ENCODE measurements at regions not wholly inside any gene's neighbourhood (a gene's known extent, or its start where the extent isn't known, plus 50 kb on each side); places are given as distances from the start of the nearest gene placed in this dataset.

DNA sequence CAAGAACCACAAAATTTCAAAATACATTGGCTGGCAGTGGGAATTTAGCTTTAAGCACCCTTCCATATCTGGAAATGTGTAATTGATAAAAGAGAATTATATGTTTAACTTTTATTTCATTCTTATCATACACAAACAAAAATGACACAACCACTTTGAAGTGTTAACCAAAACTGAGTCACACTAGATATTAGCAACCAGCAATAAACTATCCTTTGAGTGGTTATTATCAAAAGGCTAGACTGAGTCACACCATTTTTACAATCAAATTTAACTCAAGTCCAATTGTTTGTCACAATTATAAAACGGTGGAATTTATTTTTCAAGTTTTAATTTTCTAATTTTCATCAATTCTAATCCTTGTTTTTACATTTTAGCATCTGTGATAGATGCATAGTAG is 121.7 kb downstream of the LIG4 start:
- Histone ChIP-seq H3K9me3 (ENCODE audit: insufficient read depth, low read length) (no peaks in the 10 kb centered on the region), H3K9me2 (replicated peaks; ENCODE audit: insufficient read depth, low read length) (no peaks in the 10 kb centered on the region), H3F3A (ENCODE audit: insufficient read depth) (no peaks in the 10 kb centered on the region), H3K27me3 (ENCODE audit: low read length) (no peaks in the 10 kb centered on the region), H4K20me1 (ENCODE audit: low read depth, low read length) (no peaks in the 10 kb centered on the region), H3K9ac (ENCODE audit: low read length) (no peak overlapping the region), H3K4me2 (ENCODE audit: low read depth, low read length, poor library complexity, severe bottlenecking) (no peak overlapping the region), H3K4me3 (ENCODE audit: insufficient read depth, low read length, poor library complexity, severe bottlenecking) (no peak overlapping the region), H3K27ac (ENCODE audit: low read depth, low read length) (no peak overlapping the region), H3K79me2 (ENCODE audit: insufficient read depth, low read length) (no peaks in the 10 kb centered on the region), H3K36me3 (ENCODE audit: low read length) (no peaks in the 10 kb centered on the region), H2AFZ (ENCODE audit: low read depth, low read length, severe bottlenecking) (no peak overlapping the region)
- TF ChIP-seq EZH2phosphoT487 (conservative IDR thresholded peaks at IDR 0.05; ENCODE audit: low read length) = no peak
- TF ChIP-seq CTCF (IDR thresholded peaks at IDR 0.05; ENCODE audit: insufficient read depth, low read length, poor library complexity, severe bottlenecking) = no peak

GRCh38 chr13:108087810-108088209 is 127.5 kb downstream of the LIG4 start:
- Histone ChIP-seq H3K27ac (ENCODE audit: low read depth, low read length) (no peak overlapping the region), H2AFZ (ENCODE audit: low read depth, low read length, severe bottlenecking) (no peak overlapping the region), H3K79me2 (ENCODE audit: insufficient read depth, low read length) (no peaks in the 10 kb centered on the region), H3K27me3 (ENCODE audit: low read length) (no peaks in the 10 kb centered on the region), H3K9ac (ENCODE audit: low read length) (no peak overlapping the region), H3K4me3 (ENCODE audit: insufficient read depth, low read length, poor library complexity, severe bottlenecking) (no peak overlapping the region), H4K20me1 (ENCODE audit: low read depth, low read length) (no peaks in the 10 kb centered on the region), H3K36me3 (ENCODE audit: low read length) (no peaks in the 10 kb centered on the region), H3K9me2 (replicated peaks; ENCODE audit: insufficient read depth, low read length) (no peaks in the 10 kb centered on the region), H3F3A (ENCODE audit: insufficient read depth) (no peaks in the 10 kb centered on the region), H3K9me3 (ENCODE audit: insufficient read depth, low read length) (no peaks in the 10 kb centered on the region), H3K4me2 (ENCODE audit: low read depth, low read length, poor library complexity, severe bottlenecking) (no peak overlapping the region)
- TF ChIP-seq EZH2phosphoT487 (conservative IDR thresholded peaks at IDR 0.05; ENCODE audit: low read length) = no peak
- no peak for TF ChIP-seq CTCF (IDR thresholded peaks at IDR 0.05; ENCODE audit: insufficient read depth, low read length, poor library complexity, severe bottlenecking)

GRCh38 chr13:108086678-108087077 is 128.7 kb downstream of the LIG4 start:
- Histone ChIP-seq H3F3A (ENCODE audit: insufficient read depth) (no peaks in the 10 kb centered on the region), H3K4me2 (ENCODE audit: low read depth, low read length, poor library complexity, severe bottlenecking) (no peak overlapping the region), H3K27me3 (ENCODE audit: low read length) (no peaks in the 10 kb centered on the region), H3K79me2 (ENCODE audit: insufficient read depth, low read length) (no peaks in the 10 kb centered on the region), H3K36me3 (ENCODE audit: low read length) (no peaks in the 10 kb centered on the region), H4K20me1 (ENCODE audit: low read depth, low read length) (no peaks in the 10 kb centered on the region), H3K9me3 (ENCODE audit: insufficient read depth, low read length) (no peaks in the 10 kb centered on the region), H3K9me2 (replicated peaks; ENCODE audit: insufficient read depth, low read length) (no peaks in the 10 kb centered on the region), H3K4me3 (ENCODE audit: insufficient read depth, low read length, poor library complexity, severe bottlenecking) (no peak overlapping the region), H3K9ac (ENCODE audit: low read length) (no peak overlapping the region), H3K27ac (ENCODE audit: low read depth, low read length) (no peak overlapping the region), H2AFZ (ENCODE audit: low read depth, low read length, severe bottlenecking) (no peak overlapping the region)
- TF ChIP-seq EZH2phosphoT487 (conservative IDR thresholded peaks at IDR 0.05; ENCODE audit: low read length) = no peak
- no peak for TF ChIP-seq CTCF (IDR thresholded peaks at IDR 0.05; ENCODE audit: insufficient read depth, low read length, poor library complexity, severe bottlenecking)

DNA sequence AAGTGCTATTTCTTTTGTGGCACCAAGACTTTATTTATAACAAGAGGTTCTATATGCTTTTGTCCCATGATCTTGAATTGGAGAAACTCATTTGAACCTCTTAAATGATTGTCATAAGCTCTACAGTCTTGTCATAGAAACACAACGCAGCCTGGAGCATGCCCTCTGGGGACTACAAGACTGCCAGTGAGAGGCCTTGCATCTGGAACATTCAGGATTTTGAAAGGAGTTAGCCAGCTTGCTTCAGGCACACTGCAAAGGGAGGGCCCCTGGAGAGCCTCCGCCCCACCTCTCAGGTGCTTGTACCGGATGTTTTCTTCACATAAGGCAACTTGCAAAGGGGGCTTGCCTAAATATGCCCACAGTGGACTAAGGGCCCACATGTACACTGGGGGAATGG is 130.5 kb downstream of the LIG4 start:
- H3K4me3 ChIP-seq (ENCODE audit: insufficient read depth, low read length, poor library complexity, severe bottlenecking) = no peak overlapping the region
- no peaks in the 10 kb centered on the region for H3K9me2 ChIP-seq (replicated peaks; ENCODE audit: insufficient read depth, low read length)
- H3K27me3 ChIP-seq (ENCODE audit: low read length) = no peaks in the 10 kb centered on the region
- no peaks in the 10 kb centered on the region for H3K9me3 ChIP-seq (ENCODE audit: insufficient read depth, low read length)
- H3K27ac ChIP-seq (ENCODE audit: low read depth, low read length) = no peak overlapping the region
- no peak overlapping the region for H3K4me2 ChIP-seq (ENCODE audit: low read depth, low read length, poor library complexity, severe bottlenecking)
- TF ChIP-seq EZH2phosphoT487 (conservative IDR thresholded peaks at IDR 0.05; ENCODE audit: low read length) = no peak
- TF ChIP-seq CTCF (IDR thresholded peaks at IDR 0.05; ENCODE audit: insufficient read depth, low read length, poor library complexity, severe bottlenecking) = no peak
- H3K9ac ChIP-seq (ENCODE audit: low read length) = no peak overlapping the region
- no peaks in the 10 kb centered on the region for H3F3A ChIP-seq (ENCODE audit: insufficient read depth)
- H3K36me3 ChIP-seq (ENCODE audit: low read length) = no peaks in the 10 kb centered on the region
- H3K79me2 ChIP-seq (ENCODE audit: insufficient read depth, low read length) = no peaks in the 10 kb centered on the region
- H2AFZ ChIP-seq (ENCODE audit: low read depth, low read length, severe bottlenecking) = no peak overlapping the region
- no peaks in the 10 kb centered on the region for H4K20me1 ChIP-seq (ENCODE audit: low read depth, low read length)

All from SU-DHL-6 (cell line).